Subcutaneous abdominal adipose tissue (tissue), 5 donors: ENCODE measurements at regions not wholly inside any gene's neighbourhood (a gene's known extent, or its start where the extent isn't known, plus 50 kb on each side); places are given as distances from the start of the nearest gene placed in this dataset.
"Not testable (repeated sequence)": the region's sequence is repeated elsewhere in the genome, so short reads cannot be mapped to it uniquely, and the experiment has no call there.

Experiments used
- H3K27ac ChIP-seq: one replicate; pipeline ENCODE4 v1.7.0; 2013; ENCODE audit warnings: low read depth, mild to moderate bottlenecking, inconsistent platforms, low read length, moderate library complexity
- H3K27me3 ChIP-seq, 5 donors: one replicate each; pipeline ENCODE4 v1.7.0; 2013; ENCODE audit warnings: low read length in 5 of 5, inconsistent platforms in 1 of 5; ENCODE audit not compliant: control insufficient read depth in 5 of 5, insufficient read depth in 4 of 5
- H3K36me3 ChIP-seq, 5 donors: one replicate each; pipeline ENCODE4 v1.7.0; 2013; ENCODE audit warnings: low read length in 5 of 5; ENCODE audit not compliant: control insufficient read depth in 5 of 5, insufficient read depth in 5 of 5
- H3K4me1 ChIP-seq, 5 donors: one replicate each; pipeline ENCODE4 v1.7.0; 2013; ENCODE audit warnings: low read length in 5 of 5, mild to moderate bottlenecking in 3 of 5, moderate library complexity in 1 of 5; ENCODE audit not compliant: control insufficient read depth in 5 of 5, insufficient read depth in 5 of 5
- H3K4me3 ChIP-seq, 5 donors: one replicate each; pipeline ENCODE4 v1.7.0; 2013; ENCODE audit warnings: low read length in 5 of 5, low read depth in 1 of 5
- H3K9ac ChIP-seq, 5 donors: one replicate each; pipeline ENCODE4 v1.7.0; 2013; ENCODE audit warnings: low read length in 5 of 5, mild to moderate bottlenecking in 4 of 5, moderate library complexity in 3 of 5
- H3K9me3 ChIP-seq, 5 donors: one replicate each; pipeline ENCODE4 v1.7.0; 2013; ENCODE audit warnings: low read length in 5 of 5; ENCODE audit not compliant: control insufficient read depth in 5 of 5
- donor health status: healthy.
- donor health status: healthy.
- donor health status: healthy.
- donor health status: healthy.
- donor health status: healthy.

DNA sequence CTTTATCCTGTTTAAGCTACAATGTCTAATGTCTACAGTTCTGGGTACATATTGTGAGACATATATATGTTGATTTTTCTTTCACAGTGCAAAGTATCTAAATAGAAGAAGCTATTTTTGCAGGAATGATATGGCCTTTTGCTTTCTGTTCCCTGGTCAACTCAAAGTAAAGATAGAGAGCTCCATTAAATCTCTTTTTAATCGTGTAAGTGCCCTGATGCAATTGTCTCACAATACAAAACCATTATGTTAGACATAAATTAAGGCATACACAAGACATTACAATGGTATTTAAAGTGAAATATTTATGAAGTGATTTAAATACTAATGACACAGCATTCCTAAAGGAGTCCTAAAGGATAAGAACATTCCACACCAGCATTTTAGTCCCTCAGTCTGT lies 1559.7 kb upstream of the AGA start:
- H3K4me1 ChIP-seq: no peaks in the 10 kb centered on the region
- H3K4me3 ChIP-seq: no peak overlapping the region
- no peak overlapping the region for H3K27ac ChIP-seq
- no peak overlapping the region for H3K9ac ChIP-seq
- H3K27me3 ChIP-seq: no peaks in the 10 kb centered on the region
- H3K36me3 ChIP-seq: no peaks in the 10 kb centered on the region
- peaks cover 0 to 4% (median 0%) of the 10 kb centered on the region in 5 donors for H3K9me3 ChIP-seq

DNA sequence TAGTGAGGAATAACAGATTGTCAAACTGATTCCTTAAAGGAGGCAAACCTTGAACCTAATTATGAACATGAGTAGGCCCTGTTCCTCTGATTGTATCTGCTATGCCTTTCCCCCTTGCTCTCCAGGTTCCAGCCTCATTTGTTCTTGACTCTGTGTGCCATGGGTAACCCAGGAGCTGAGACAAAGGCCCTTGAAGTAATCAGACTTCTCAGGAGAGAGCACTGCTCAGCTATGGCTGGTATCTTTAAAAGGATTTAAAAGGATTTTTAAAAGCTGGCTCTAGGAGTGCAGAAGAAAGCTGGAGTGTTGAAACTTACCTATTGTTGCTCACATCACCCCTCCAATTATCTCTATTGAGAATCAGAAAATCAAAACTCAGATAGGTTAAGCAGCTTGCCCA lies 1565.5 kb upstream of the AGA start:
- H3K4me3 ChIP-seq: no peak overlapping the region
- H3K27ac ChIP-seq: no peak overlapping the region
- no peak overlapping the region for H3K9ac ChIP-seq
- no peaks in the 10 kb centered on the region for H3K36me3 ChIP-seq
- no peaks in the 10 kb centered on the region for H3K27me3 ChIP-seq
- H3K9me3 ChIP-seq: no peaks in the 10 kb centered on the region
- H3K4me1 ChIP-seq: no peaks in the 10 kb centered on the region

DNA sequence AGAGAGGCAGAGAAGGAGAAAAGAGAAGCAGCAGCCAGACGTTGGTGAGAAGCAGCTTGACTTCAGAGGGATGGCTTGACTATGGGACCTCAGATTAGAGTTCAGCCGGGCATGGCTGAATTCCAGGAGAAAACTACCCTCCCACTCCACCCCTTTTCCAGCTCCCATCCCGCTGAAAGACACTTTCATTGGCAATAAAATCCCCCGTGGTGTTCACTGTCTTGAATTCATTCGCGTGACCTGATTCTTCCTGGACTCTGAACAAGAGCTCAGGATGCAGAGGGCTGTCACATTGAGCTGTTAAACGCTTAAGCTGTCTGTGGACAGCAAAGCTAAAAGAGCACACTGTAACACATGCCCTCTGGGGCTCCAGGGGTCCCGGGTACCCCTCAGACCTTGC lies 1575.3 kb upstream of the AGA start:
- Histone ChIP-seq H3K27ac (no peak overlapping the region), H3K36me3 (no peaks in the 10 kb centered on the region), H3K27me3 (no peaks in the 10 kb centered on the region), H3K4me3 (no peak overlapping the region), H3K9me3 (no peaks in the 10 kb centered on the region), H3K4me1 (no peaks in the 10 kb centered on the region), H3K9ac (no peak overlapping the region)

DNA sequence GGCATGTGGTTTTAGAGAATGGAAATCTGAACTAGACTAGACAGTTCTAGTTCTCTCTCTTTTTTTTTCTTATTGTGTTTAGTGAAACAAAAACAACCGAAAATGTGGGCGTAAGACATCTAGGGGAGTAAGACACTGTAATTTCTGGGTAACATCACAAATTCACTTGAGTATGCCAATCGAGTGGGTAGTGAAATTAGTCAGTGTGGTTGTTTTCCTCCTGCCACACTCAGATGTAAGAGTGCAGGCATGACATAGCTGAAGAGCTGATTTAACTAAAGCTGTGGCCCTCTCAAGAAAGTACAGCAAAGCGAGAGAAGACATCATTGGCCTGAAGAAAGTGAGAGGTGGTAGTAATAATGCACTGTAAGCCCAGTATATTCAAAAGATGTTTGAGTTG lies 1585.3 kb upstream of the AGA start:
- Histone ChIP-seq H3K36me3 (no peaks in the 10 kb centered on the region), H3K4me3 (no peak overlapping the region), H3K27ac (no peak overlapping the region), H3K4me1 (peaks cover 0 to 3% (median 0%) of the 10 kb centered on the region in 5 donors), H3K9me3 (no peaks in the 10 kb centered on the region), H3K9ac (no peak overlapping the region), H3K27me3 (no peaks in the 10 kb centered on the region)

DNA sequence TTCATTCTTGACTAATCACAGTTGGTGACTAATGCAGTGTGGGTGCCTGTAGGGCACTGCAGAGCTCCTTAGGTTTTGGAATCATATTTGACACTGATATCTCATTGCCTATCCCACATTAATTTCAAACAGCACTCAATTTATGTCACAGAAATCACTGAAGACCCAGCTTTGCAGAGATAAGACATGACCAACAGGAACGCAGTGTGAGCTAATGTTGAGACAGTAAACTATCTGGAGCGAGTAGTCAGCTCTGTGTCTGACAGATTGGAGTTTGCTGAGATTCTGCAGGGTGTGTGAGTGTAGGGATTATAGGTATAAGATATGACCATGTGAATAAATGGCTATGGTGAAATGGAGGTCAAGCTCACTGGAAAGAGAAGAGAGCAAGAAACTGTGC lies 1586.1 kb upstream of the AGA start:
- peaks cover 0 to 3% (median 0%) of the 10 kb centered on the region in 5 donors for H3K4me1 ChIP-seq
- no peak overlapping the region for H3K9ac ChIP-seq
- H3K36me3 ChIP-seq: no peaks in the 10 kb centered on the region
- no peaks in the 10 kb centered on the region for H3K9me3 ChIP-seq
- no peaks in the 10 kb centered on the region for H3K27me3 ChIP-seq
- no peak overlapping the region for H3K4me3 ChIP-seq
- H3K27ac ChIP-seq: no peak overlapping the region

DNA sequence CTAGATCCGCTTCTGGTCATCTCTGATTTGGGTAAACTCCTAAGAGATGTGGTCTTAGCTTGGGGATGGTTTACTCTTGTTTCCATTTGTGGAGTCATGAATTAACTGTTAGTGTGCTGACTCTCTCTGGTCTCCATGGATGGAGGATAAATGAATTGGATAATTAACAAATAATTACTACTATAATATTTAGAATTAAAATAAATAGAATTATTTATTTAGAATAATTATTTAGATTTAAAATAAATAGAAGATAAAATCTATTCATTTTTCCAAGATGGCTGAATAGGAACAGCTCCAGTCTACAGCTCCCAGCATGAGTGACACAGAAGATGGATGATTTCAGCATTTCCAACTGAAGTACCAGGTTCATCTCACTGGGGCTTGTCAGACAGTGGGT lies 1587.4 kb upstream of the AGA start:
- Histone ChIP-seq H3K4me3 (no peak overlapping the region), H3K27ac (no peak overlapping the region), H3K27me3 (no peaks in the 10 kb centered on the region), H3K9me3 (no peaks in the 10 kb centered on the region), H3K9ac (no peak overlapping the region), H3K36me3 (no peaks in the 10 kb centered on the region), H3K4me1 (peaks cover 0 to 3% (median 0%) of the 10 kb centered on the region in 5 donors)

DNA sequence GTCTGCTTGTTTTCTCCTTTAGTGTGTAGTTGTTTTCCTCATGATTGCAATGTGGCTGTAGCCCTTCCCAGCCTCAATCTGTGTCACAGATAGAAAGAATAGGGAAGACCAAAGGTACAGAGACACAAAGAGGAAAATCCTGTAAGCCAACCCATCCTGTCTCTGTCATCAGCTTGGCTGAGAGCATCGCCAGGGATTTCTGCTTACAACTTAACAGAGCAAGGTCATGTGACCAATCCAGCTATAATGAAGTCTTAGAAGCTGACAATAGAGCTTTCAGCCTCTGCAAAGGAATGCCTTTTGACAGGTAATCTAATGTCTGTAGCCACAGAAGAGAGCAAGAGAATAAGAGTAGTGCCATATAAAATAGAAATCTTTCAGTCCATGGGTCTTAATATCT lies 1598.0 kb upstream of the AGA start:
- H3K27me3 ChIP-seq: no peaks in the 10 kb centered on the region
- no peaks in the 10 kb centered on the region for H3K4me1 ChIP-seq
- peaks cover 0 to 2% (median 0%) of the 10 kb centered on the region in 5 donors for H3K9me3 ChIP-seq
- H3K9ac ChIP-seq: no peak overlapping the region
- H3K4me3 ChIP-seq: no peak overlapping the region
- H3K36me3 ChIP-seq: no peaks in the 10 kb centered on the region
- no peak overlapping the region for H3K27ac ChIP-seq

DNA sequence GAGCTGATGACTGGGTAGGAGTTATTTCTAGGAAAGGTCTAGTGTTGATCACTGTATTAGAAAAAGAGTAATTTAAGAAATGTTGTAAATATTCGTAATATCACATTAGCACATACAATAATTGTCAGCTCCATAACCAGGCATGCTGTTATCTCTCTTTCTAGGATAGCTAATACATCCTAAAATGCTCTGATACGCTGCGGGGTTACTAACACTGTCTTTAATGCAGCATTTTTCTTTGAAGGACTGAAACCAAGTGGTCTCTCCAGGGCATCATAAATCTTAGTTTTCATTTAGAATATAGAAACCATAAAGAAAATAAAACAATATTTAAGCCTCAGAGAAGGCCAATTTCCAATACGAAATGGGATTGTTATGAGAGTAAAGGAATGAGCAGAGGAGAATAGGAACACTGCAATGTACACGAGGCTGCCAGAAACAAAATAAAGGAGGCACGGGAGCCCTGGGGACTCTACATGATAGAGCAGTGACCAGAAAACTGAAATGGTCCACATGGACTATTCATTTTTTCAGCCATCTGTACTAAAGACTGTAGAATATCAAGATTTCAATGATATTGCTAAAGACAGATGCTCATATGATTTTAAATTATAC lies 1606.7 kb upstream of the AGA start:
- no peak overlapping the region for H3K27ac ChIP-seq

DNA sequence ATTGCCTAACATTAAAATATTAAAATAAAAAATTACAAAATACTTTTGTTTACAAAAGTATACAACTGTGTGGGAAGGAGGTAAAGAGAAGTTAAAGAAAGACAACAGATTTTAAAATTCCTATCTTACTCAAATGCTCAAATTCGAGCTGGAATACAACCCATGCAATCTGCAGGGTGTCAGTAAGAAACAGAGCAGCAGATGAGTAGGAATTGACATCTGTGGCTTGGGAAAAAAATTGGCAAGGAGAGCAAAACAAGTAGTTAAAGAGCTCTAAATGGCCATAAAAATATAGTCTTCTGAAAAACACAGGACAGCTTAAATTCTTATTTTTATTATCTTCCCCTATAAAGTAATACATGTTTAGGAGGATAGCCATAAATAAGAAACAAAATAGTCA lies 1609.0 kb upstream of the AGA start:
- Histone ChIP-seq H3K36me3 (no peaks in the 10 kb centered on the region), H3K27me3 (no peaks in the 10 kb centered on the region), H3K4me1 (no peaks in the 10 kb centered on the region), H3K9ac (no peak overlapping the region), H3K9me3 (peaks cover 0 to 3% (median 0%) of the 10 kb centered on the region in 5 donors), H3K27ac (no peak overlapping the region), H3K4me3 (no peak overlapping the region)

More for the DNA sequence above, 1606.7 kb upstream of the AGA start:
- Histone ChIP-seq H3K27me3 (no peaks in the 10 kb centered on the region), H3K36me3 (no peaks in the 10 kb centered on the region), H3K4me3 (no peak overlapping the region), H3K9ac (no peak overlapping the region), H3K9me3 (peaks cover 0 to 6% (median 0%) of the 10 kb centered on the region in 5 donors), H3K4me1 (no peaks in the 10 kb centered on the region)

DNA sequence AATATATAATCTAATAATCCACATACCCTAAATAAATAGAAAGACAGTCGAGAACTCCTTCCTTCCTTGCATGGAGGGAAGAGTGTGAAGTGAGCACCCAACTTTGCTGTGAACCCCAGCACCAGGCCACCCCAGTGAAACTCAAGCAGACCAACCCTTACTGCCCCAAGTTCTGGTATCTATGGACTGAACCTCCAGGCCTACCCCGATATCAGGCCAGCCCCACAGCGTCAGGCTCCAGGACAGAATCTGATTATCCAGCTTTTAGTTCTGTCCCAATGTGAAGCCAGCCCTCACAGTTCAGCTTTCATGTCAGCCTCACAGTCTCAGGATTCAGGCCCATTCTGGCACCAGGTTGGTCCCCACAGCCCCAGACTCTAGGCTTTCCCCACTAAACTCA lies 1617.2 kb upstream of the AGA start:
- Histone ChIP-seq H3K9ac (no peak overlapping the region), H3K27me3 (no peaks in the 10 kb centered on the region), H3K4me3 (no peak overlapping the region), H3K27ac (no peak overlapping the region), H3K4me1 (no peaks in the 10 kb centered on the region), H3K36me3 (no peaks in the 10 kb centered on the region), H3K9me3 (no peaks in the 10 kb centered on the region)

DNA sequence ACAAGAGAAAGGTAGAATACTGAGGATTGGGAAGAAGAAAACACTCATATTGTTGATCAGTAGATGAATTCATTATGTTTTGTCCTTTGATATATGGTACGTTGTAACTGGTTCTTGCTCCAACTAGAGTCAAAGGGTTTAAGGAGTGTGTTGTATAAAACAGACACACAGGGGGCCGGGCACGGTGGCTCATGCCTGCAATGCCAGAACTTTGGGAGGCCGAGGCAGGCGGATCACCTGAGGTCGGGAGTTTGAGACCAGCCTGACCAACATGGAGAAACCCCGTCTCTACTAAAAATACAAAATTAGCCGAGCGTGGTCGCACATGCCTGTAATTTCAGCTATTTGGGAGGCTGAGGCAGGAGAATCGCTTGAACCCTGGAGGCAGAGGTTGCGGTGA lies 1624.0 kb upstream of the AGA start:
- H3K9me3 ChIP-seq, H3K36me3 ChIP-seq, H3K9ac ChIP-seq, H3K4me3 ChIP-seq, H3K4me1 ChIP-seq, H3K27ac ChIP-seq, H3K27me3 ChIP-seq: not testable (repeated sequence)
